K562 (cell line): ENCODE measurements at regions not wholly inside any gene's neighbourhood (a gene's known extent, or its start where the extent isn't known, plus 50 kb on each side); places are given as distances from the start of the nearest gene placed in this dataset.

Experiments
- KAT7 ChIP-seq: sonication (generic); formaldehyde crosslinking; IDR thresholded peaks from 2 replicates; pipeline ENCODE4 v1.8.0; 2022; ENCODE audit warnings: missing genetic modification reagents, mild to moderate bottlenecking, borderline replicate concordance
- PPARD ChIP-seq: fragments of 250-450 bp; sonication (Bioruptor Pico); IDR thresholded peaks from 2 replicates; pipeline ENCODE4 v1.8.0; 2022; ENCODE audit warnings: inconsistent platforms, mild to moderate bottlenecking, moderate library complexity
- SRSF1 ChIP-seq: fragments of 200-400 bp; formaldehyde crosslinking; IDR thresholded peaks from 2 replicates; pipeline ENCODE4 v1.6.1; 2017; ENCODE audit warnings: mild to moderate bottlenecking, low read depth, low read length, moderate library complexity
- TF ChIP-seq, protein P1 (sequence below), 2 experiments: fragments of 450-650 bp; conservative IDR thresholded peaks; 2 replicates each; pipeline ENCODE4 v1.6.1; 2017; ENCODE audit warnings: mild to moderate bottlenecking in 2 of 2, moderate library complexity in 2 of 2
- TF ChIP-seq, protein P2 (sequence below), 2 experiments: fragments of 450-650 bp; formaldehyde crosslinking in 1 of 2; IDR thresholded peaks; 2 replicates each; pipeline versions ENCODE4 v1.4.0 to v1.6.1; 2014 to 2020; ENCODE audit warnings: mild to moderate bottlenecking in 2 of 2, borderline replicate concordance in 1 of 2, low read depth in 1 of 2

DNA sequence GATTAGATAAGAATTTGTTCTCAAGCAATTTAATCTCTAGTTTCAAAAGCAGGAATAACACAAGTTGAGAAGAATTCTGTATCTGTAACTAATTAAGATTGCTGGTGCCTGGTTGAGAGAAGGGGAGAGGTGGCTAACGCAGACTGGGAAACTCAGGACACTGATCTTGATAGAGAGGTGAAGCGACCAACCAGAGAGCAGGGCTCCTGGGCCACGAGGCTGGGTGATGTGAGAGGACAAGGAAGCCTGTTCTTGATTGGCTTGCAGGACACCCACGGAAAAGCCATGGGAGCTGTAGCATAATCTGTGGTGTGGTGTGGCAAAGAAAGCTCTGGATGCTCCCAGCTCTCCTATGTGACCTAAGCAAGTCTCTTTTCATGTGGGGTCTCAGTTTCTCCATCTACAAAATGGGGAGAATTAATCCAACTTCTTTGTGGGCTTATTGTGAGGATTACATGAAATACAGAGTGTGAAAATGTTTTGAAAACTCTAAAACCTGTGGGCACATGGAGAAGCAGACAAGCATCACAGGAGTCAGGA lies 594.1 kb upstream of the BRINP1 start (continued):
- TF ChIP-seq, protein P1, sequence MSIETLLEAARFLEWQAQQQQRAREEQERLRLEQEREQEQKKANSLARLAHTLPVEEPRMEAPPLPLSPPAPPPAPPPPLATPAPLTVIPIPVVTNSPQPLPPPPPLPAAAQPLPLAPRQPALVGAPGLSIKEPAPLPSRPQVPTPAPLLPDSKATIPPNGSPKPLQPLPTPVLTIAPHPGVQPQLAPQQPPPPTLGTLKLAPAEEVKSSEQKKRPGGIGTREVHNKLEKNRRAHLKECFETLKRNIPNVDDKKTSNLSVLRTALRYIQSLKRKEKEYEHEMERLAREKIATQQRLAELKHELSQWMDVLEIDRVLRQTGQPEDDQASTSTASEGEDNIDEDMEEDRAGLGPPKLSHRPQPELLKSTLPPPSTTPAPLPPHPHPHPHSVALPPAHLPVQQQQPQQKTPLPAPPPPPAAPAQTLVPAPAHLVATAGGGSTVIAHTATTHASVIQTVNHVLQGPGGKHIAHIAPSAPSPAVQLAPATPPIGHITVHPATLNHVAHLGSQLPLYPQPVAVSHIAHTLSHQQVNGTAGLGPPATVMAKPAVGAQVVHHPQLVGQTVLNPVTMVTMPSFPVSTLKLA (conservative IDR thresholded peaks at IDR 0.05): no peak
- TF ChIP-seq, protein P2, sequence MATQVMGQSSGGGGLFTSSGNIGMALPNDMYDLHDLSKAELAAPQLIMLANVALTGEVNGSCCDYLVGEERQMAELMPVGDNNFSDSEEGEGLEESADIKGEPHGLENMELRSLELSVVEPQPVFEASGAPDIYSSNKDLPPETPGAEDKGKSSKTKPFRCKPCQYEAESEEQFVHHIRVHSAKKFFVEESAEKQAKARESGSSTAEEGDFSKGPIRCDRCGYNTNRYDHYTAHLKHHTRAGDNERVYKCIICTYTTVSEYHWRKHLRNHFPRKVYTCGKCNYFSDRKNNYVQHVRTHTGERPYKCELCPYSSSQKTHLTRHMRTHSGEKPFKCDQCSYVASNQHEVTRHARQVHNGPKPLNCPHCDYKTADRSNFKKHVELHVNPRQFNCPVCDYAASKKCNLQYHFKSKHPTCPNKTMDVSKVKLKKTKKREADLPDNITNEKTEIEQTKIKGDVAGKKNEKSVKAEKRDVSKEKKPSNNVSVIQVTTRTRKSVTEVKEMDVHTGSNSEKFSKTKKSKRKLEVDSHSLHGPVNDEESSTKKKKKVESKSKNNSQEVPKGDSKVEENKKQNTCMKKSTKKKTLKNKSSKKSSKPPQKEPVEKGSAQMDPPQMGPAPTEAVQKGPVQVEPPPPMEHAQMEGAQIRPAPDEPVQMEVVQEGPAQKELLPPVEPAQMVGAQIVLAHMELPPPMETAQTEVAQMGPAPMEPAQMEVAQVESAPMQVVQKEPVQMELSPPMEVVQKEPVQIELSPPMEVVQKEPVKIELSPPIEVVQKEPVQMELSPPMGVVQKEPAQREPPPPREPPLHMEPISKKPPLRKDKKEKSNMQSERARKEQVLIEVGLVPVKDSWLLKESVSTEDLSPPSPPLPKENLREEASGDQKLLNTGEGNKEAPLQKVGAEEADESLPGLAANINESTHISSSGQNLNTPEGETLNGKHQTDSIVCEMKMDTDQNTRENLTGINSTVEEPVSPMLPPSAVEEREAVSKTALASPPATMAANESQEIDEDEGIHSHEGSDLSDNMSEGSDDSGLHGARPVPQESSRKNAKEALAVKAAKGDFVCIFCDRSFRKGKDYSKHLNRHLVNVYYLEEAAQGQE (IDR thresholded peaks at IDR 0.05; ENCODE audit: borderline replicate concordance): no peak
- TF ChIP-seq, protein P2 (CRISPR knock-in tag; IDR thresholded peaks at IDR 0.05; ENCODE audit: low read depth): no peak
- no peak for TF ChIP-seq SRSF1
- no peak for TF ChIP-seq PPARD
- no peak for TF ChIP-seq KAT7
